ENCODE measurements at regions not wholly inside any gene's neighbourhood (a gene's known extent, or its start where the extent isn't known, plus 50 kb on each side); places are given as distances from the start of the nearest gene placed in this dataset.

GRCh38 chr2:222039821-222040220 lies 259.0 kb downstream of the PAX3 start:
- H4K20me1 ChIP-seq (ENCODE audit: insufficient read depth, low read length), result no peaks in the 10 kb centered on the region
- H3K27me3 ChIP-seq (ENCODE audit: low read depth, low read length), result no peaks in the 10 kb centered on the region
- TF ChIP-seq EZH2phosphoT487 (IDR thresholded peaks at IDR 0.05; ENCODE audit: low read depth), result no peak
- TF ChIP-seq, protein P1, sequence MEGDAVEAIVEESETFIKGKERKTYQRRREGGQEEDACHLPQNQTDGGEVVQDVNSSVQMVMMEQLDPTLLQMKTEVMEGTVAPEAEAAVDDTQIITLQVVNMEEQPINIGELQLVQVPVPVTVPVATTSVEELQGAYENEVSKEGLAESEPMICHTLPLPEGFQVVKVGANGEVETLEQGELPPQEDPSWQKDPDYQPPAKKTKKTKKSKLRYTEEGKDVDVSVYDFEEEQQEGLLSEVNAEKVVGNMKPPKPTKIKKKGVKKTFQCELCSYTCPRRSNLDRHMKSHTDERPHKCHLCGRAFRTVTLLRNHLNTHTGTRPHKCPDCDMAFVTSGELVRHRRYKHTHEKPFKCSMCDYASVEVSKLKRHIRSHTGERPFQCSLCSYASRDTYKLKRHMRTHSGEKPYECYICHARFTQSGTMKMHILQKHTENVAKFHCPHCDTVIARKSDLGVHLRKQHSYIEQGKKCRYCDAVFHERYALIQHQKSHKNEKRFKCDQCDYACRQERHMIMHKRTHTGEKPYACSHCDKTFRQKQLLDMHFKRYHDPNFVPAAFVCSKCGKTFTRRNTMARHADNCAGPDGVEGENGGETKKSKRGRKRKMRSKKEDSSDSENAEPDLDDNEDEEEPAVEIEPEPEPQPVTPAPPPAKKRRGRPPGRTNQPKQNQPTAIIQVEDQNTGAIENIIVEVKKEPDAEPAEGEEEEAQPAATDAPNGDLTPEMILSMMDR (IDR thresholded peaks at IDR 0.05; ENCODE audit: low read depth, low read length), result no peak
- H3K4me1 ChIP-seq (ENCODE audit: low read length), result no peaks in the 10 kb centered on the region
- H3K4me2 ChIP-seq (ENCODE audit: low read length), result no peak overlapping the region
- no peak overlapping the region for H2AFZ ChIP-seq (ENCODE audit: low read depth, low read length)
- H3K9me3 ChIP-seq (ENCODE audit: insufficient read depth, low read length), result no peaks in the 10 kb centered on the region
- no peak overlapping the region for H3K4me3 ChIP-seq (ENCODE audit: low read length)
- H3K36me3 ChIP-seq (replicated peaks; ENCODE audit: low read depth, low read length), result no peaks in the 10 kb centered on the region
- no peaks in the 10 kb centered on the region for H3K79me2 ChIP-seq (ENCODE audit: low read length)
- no peak overlapping the region for H3K9ac ChIP-seq (ENCODE audit: low read length)
- H3K27ac ChIP-seq (ENCODE audit: low read length), result no peak overlapping the region

GRCh38 chr2:222038067-222038802 lies 260.6 kb downstream of the PAX3 start:
- H3K4me3 ChIP-seq (ENCODE audit: low read length), result no peak overlapping the region
- TF ChIP-seq, protein P1 (IDR thresholded peaks at IDR 0.05; ENCODE audit: low read depth, low read length), result peak; percentile 52
- no peak for TF ChIP-seq EZH2phosphoT487 (IDR thresholded peaks at IDR 0.05; ENCODE audit: low read depth)

GRCh38 chr2:222037211-222037610 lies 261.6 kb downstream of the PAX3 start:
- H3K9me3 ChIP-seq (ENCODE audit: insufficient read depth, low read length), result no peaks in the 10 kb centered on the region
- no peaks in the 10 kb centered on the region for H4K20me1 ChIP-seq (ENCODE audit: insufficient read depth, low read length)
- H3K4me1 ChIP-seq (ENCODE audit: low read length), result peaks cover 8% of the 10 kb centered on the region
- H3K4me3 ChIP-seq (ENCODE audit: low read length), result no peak overlapping the region
- no peaks in the 10 kb centered on the region for H3K36me3 ChIP-seq (replicated peaks; ENCODE audit: low read depth, low read length)
- H3K9ac ChIP-seq (ENCODE audit: low read length), result no peak overlapping the region
- no peak for TF ChIP-seq EZH2phosphoT487 (IDR thresholded peaks at IDR 0.05; ENCODE audit: low read depth)
- TF ChIP-seq, protein P1 (IDR thresholded peaks at IDR 0.05; ENCODE audit: low read depth, low read length), result no peak
- H3K4me2 ChIP-seq (ENCODE audit: low read length), result no peak overlapping the region
- H3K27ac ChIP-seq (ENCODE audit: low read length), result no peak overlapping the region
- no peak overlapping the region for H2AFZ ChIP-seq (ENCODE audit: low read depth, low read length)
- no peaks in the 10 kb centered on the region for H3K27me3 ChIP-seq (ENCODE audit: low read depth, low read length)
- H3K79me2 ChIP-seq (ENCODE audit: low read length), result no peaks in the 10 kb centered on the region

More at GRCh38 chr2:222038067-222038802, 260.6 kb downstream of the PAX3 start:
- Histone ChIP-seq H2AFZ (ENCODE audit: low read depth, low read length) (no peak overlapping the region), H3K27ac (ENCODE audit: low read length) (no peak overlapping the region), H4K20me1 (ENCODE audit: insufficient read depth, low read length) (no peaks in the 10 kb centered on the region), H3K27me3 (ENCODE audit: low read depth, low read length) (no peaks in the 10 kb centered on the region), H3K4me2 (ENCODE audit: low read length) (no peak overlapping the region), H3K36me3 (replicated peaks; ENCODE audit: low read depth, low read length) (no peaks in the 10 kb centered on the region), H3K9me3 (ENCODE audit: insufficient read depth, low read length) (no peaks in the 10 kb centered on the region), H3K9ac (ENCODE audit: low read length) (no peak overlapping the region), H3K79me2 (ENCODE audit: low read length) (no peaks in the 10 kb centered on the region), H3K4me1 (ENCODE audit: low read length) (peaks cover 5% of the 10 kb centered on the region)

- Histone ChIP-seq H2AFZ (ENCODE audit: low read depth, low read length) (no peak overlapping the region), H3K36me3 (replicated peaks; ENCODE audit: low read depth, low read length) (no peaks in the 10 kb centered on the region), H3K27me3 (ENCODE audit: low read depth, low read length) (no peaks in the 10 kb centered on the region), H3K27ac (ENCODE audit: low read length) (no peak overlapping the region), H4K20me1 (ENCODE audit: insufficient read depth, low read length) (no peaks in the 10 kb centered on the region), H3K4me2 (ENCODE audit: low read length) (no peak overlapping the region), H3K9me3 (ENCODE audit: insufficient read depth, low read length) (no peaks in the 10 kb centered on the region), H3K4me1 (ENCODE audit: low read length) (peaks cover 10% of the 10 kb centered on the region), H3K4me3 (ENCODE audit: low read length) (no peak overlapping the region), H3K79me2 (ENCODE audit: low read length) (no peaks in the 10 kb centered on the region), H3K9ac (ENCODE audit: low read length) (no peak overlapping the region)
- TF ChIP-seq EZH2phosphoT487 (IDR thresholded peaks at IDR 0.05; ENCODE audit: low read depth), result no peak
- TF ChIP-seq, protein P1 (IDR thresholded peaks at IDR 0.05; ENCODE audit: low read depth, low read length), result no peak
Measured at GRCh38 chr2:222034058-222034457, 264.7 kb downstream of the PAX3 start.
